GM23338 (cell line): ENCODE measurements at regions not wholly inside any gene's neighbourhood (a gene's known extent, or its start where the extent isn't known, plus 50 kb on each side); places are given as distances from the start of the nearest gene placed in this dataset.

Experiments used
- ATAC-seq: fragments of 200-7000 bp; cut with Tn5 transposase; 3 replicates; pipeline ENCODE4 v1.9.1; 2020
- DNase-seq: peaks from one replicate; pipeline ENCODE4 v3.0.0-alpha.2; 2015; ENCODE audit warnings: low spot score
- H2AFZ ChIP-seq: fragments of 200-600 bp; sonication (generic); 2 replicates; pipeline ENCODE4 v1.8.0; 2016; ENCODE audit warnings: antibody characterized with exemption, mild to moderate bottlenecking, moderate library complexity
- H3F3A ChIP-seq: fragments of 200-600 bp; sonication (generic); replicated peaks from 2 replicates; pipeline ENCODE4 v1.8.0; 2017; ENCODE audit warnings: antibody characterized with exemption, mixed run types, low read depth
- H3K27ac ChIP-seq: fragments of 200-600 bp; sonication (generic); 2 replicates; pipeline ENCODE4 v1.6.1; 2016; ENCODE audit warnings: low read depth
- H3K27me3 ChIP-seq: fragments of 200-600 bp; sonication (generic); 2 replicates; pipeline ENCODE4 v1.8.0; 2016; ENCODE audit warnings: mild to moderate bottlenecking, mixed run types, moderate library complexity; ENCODE audit not compliant: insufficient read depth
- H3K36me3 ChIP-seq: fragments of 200-600 bp; sonication (generic); 2 replicates; pipeline ENCODE4 v1.8.0; 2016; ENCODE audit warnings: mild to moderate bottlenecking; ENCODE audit not compliant: insufficient read depth
- H3K4me1 ChIP-seq: fragments of 200-600 bp; sonication (generic); 2 replicates; pipeline ENCODE4 v1.8.0; 2016; ENCODE audit warnings: mild to moderate bottlenecking, moderate library complexity; ENCODE audit not compliant: insufficient read depth
- H3K4me2 ChIP-seq: fragments of 200-600 bp; sonication (generic); 2 replicates; pipeline ENCODE4 v1.7.1; 2017; ENCODE audit warnings: mixed run types
- H3K4me3 ChIP-seq: fragments of 200-600 bp; sonication (generic); 2 replicates; pipeline ENCODE4 v1.6.1; 2016; ENCODE audit warnings: mixed run types
- H3K79me2 ChIP-seq: fragments of 200-600 bp; sonication (generic); replicated peaks from 2 replicates; pipeline ENCODE4 v1.8.0; 2017; ENCODE audit warnings: mild to moderate bottlenecking; ENCODE audit not compliant: insufficient read depth
- H3K9me2 ChIP-seq: fragments of 200-600 bp; sonication (generic); 2 replicates; pipeline ENCODE4 v1.8.0; 2017; ENCODE audit not compliant: insufficient read depth
- H4K20me1 ChIP-seq: fragments of 200-600 bp; sonication (generic); replicated peaks from 2 replicates; pipeline ENCODE4 v1.8.0; 2017; ENCODE audit warnings: mild to moderate bottlenecking; ENCODE audit not compliant: insufficient read depth
- H3K27ac Mint-ChIP-seq: 2 replicates; pipeline ENCODE4 v1.8.0; 2020; ENCODE audit warnings: inconsistent platforms, mild to moderate bottlenecking, moderate library complexity, mixed read lengths
- H3K27me3 Mint-ChIP-seq: 3 replicates; pipeline ENCODE4 v1.8.0; 2022; ENCODE audit warnings: low read depth, mild to moderate bottlenecking, moderate library complexity, mixed read lengths, inconsistent platforms; ENCODE audit not compliant: insufficient read depth, poor library complexity
- H3K36me3 Mint-ChIP-seq: 3 replicates; pipeline ENCODE4 v1.8.0; 2021; ENCODE audit warnings: low read depth, mild to moderate bottlenecking, inconsistent platforms, moderate library complexity, mixed read lengths
- H3K4me1 Mint-ChIP-seq: 3 replicates; pipeline ENCODE4 v1.8.0; 2020; ENCODE audit warnings: mild to moderate bottlenecking, inconsistent platforms, mixed read lengths
- H3K4me3 Mint-ChIP-seq: 3 replicates; pipeline ENCODE4 v1.8.0; 2021; ENCODE audit warnings: moderate library complexity, mild to moderate bottlenecking, inconsistent platforms, mixed read lengths
- H3K9me3 Mint-ChIP-seq: 3 replicates; pipeline ENCODE4 v1.8.0; 2020; ENCODE audit warnings: moderate library complexity, mild to moderate bottlenecking, inconsistent platforms, mixed read lengths
- CREB1 ChIP-seq: fragments of 250-450 bp; sonication (Bioruptor Pico); IDR thresholded peaks from 2 replicates; pipeline ENCODE4 v1.5.0; 2020; ENCODE audit warnings: low read depth, mild to moderate bottlenecking, moderate library complexity
- CTCF ChIP-seq, 2 experiments: fragments of 200-600 bp in 1 of 2; sonication (generic) in 1 of 2; conservative IDR thresholded peaks; 2 replicates each; pipeline versions ENCODE4 v1.5.1 to v1.6.1; 2016 to 2017; ENCODE audit warnings: antibody characterized with exemption in 2 of 2, low read depth in 2 of 2, mild to moderate bottlenecking in 2 of 2, moderate library complexity in 1 of 2
- ETS1 ChIP-seq: IDR thresholded peaks from 2 replicates; pipeline ENCODE4 v1.6.1; 2016; ENCODE audit warnings: antibody characterized with exemption
- EZH2 ChIP-seq: fragments of 200-600 bp; sonication (generic); IDR thresholded peaks from one replicate; pipeline ENCODE4 v1.8.0; 2017; ENCODE audit warnings: antibody characterized with exemption, mild to moderate bottlenecking, low read depth; ENCODE audit not compliant: unreplicated experiment
- EZH2phosphoT487 ChIP-seq: fragments of 200-600 bp; sonication (generic); IDR thresholded peaks from one replicate; pipeline ENCODE4 v1.8.1; 2018; ENCODE audit warnings: antibody characterized with exemption; ENCODE audit not compliant: unreplicated experiment
- JUNB ChIP-seq: IDR thresholded peaks from one replicate; pipeline ENCODE4 v1.6.1; 2016; ENCODE audit warnings: antibody characterized with exemption; ENCODE audit not compliant: unreplicated experiment
- NANOG ChIP-seq: IDR thresholded peaks from 2 replicates; pipeline ENCODE4 v1.6.1; 2016; ENCODE audit warnings: antibody characterized with exemption, borderline replicate concordance
- POLR2AphosphoS5 ChIP-seq: IDR thresholded peaks from 2 replicates; pipeline ENCODE4 v1.6.1; 2016; ENCODE audit warnings: antibody characterized with exemption, low read depth
- STAT1 ChIP-seq: IDR thresholded peaks from one replicate; pipeline ENCODE4 v1.6.1; 2016; ENCODE audit warnings: antibody characterized with exemption; ENCODE audit not compliant: unreplicated experiment
- ZNF114 ChIP-seq: fragments of 250-450 bp; sonication (Bioruptor Pico); IDR thresholded peaks from 2 replicates; pipeline ENCODE4 v1.5.0; 2020; ENCODE audit warnings: mild to moderate bottlenecking, moderate library complexity
- ZNF331 ChIP-seq: fragments of 250-450 bp; sonication (Bioruptor Pico); IDR thresholded peaks from 2 replicates; pipeline ENCODE4 v1.5.0; 2020; ENCODE audit warnings: low read depth, mild to moderate bottlenecking, moderate library complexity
- ZNF462 ChIP-seq: fragments of 250-450 bp; sonication (Bioruptor Pico); IDR thresholded peaks from 2 replicates; pipeline ENCODE4 v1.5.0; 2020; ENCODE audit warnings: mild to moderate bottlenecking, moderate library complexity

GRCh38 chr13:73865027-73865426 is 269.2 kb downstream of the KLF12 start:
- Mint-ChIP-seq H3K4me1 (peaks cover 15% of the 10 kb centered on the region), H3K9me3 (no peaks in the 10 kb centered on the region), H3K36me3 (no peaks in the 10 kb centered on the region), H3K27me3 (no peaks in the 10 kb centered on the region), H3K4me3 (no peak overlapping the region), H3K27ac (no peak overlapping the region)
- Histone ChIP-seq H3K4me1 (0 out of 2 replicates have a peak, but pooled peaks cover 3% of the 10 kb centered on the region), H3K4me3 (no peak overlapping the region), H3K36me3 (no peaks in the 10 kb centered on the region), H3K79me2 (no peaks in the 10 kb centered on the region), H3K27me3 (no peaks in the 10 kb centered on the region), H3K27ac (no peak overlapping the region), H4K20me1 (no peaks in the 10 kb centered on the region), H3K4me2 (no peak overlapping the region), H3K9me2 (no peaks in the 10 kb centered on the region), H2AFZ (no peak overlapping the region), H3F3A (no peaks in the 10 kb centered on the region)
- DNase-seq (no peak), ATAC-seq (no peak)
- TF ChIP-seq POLR2AphosphoS5, result no peak
- TF ChIP-seq EZH2phosphoT487, result no peak
- no peak for TF ChIP-seq ZNF462 (CRISPR knock-in tag)
- no peak for TF ChIP-seq ZNF114
- no peak for TF ChIP-seq ZNF331 (CRISPR knock-in tag)
- TF ChIP-seq NANOG, result no peak
- TF ChIP-seq EZH2, result no peak
- no peak for TF ChIP-seq CTCF (conservative IDR thresholded peaks at IDR 0.05; ENCODE audit: low read depth in 2 of 2)
- no peak for TF ChIP-seq STAT1
- TF ChIP-seq ETS1, result no peak
- no peak for TF ChIP-seq CREB1 (CRISPR knock-in tag)
- no peak for TF ChIP-seq JUNB
